Osteoblast (primary cell): ENCODE measurements at regions not wholly inside any gene's neighbourhood (a gene's known extent, or its start where the extent isn't known, plus 50 kb on each side); places are given as distances from the start of the nearest gene placed in this dataset.

Experiments
- DNase-seq: peaks from one replicate; pipeline ENCODE4 v3.0.0; 2011; ENCODE audit warnings: low spot score, mixed read lengths; ENCODE audit not compliant: insufficient read length; ENCODE audit errors: missing footprints
- H2AFZ ChIP-seq: 2 replicates; pipeline ENCODE4 v1.6.0; 2011; ENCODE audit warnings: mild to moderate bottlenecking, low read length
- H3K27ac ChIP-seq: 2 replicates; pipeline ENCODE4 v1.5.1; 2011; ENCODE audit warnings: mild to moderate bottlenecking, low read depth, low read length, moderate library complexity
- H3K27me3 ChIP-seq: 2 replicates; pipeline ENCODE4 v1.6.0; 2012; ENCODE audit warnings: mild to moderate bottlenecking, control low read depth, inconsistent platforms, low read length, moderate library complexity; ENCODE audit not compliant: insufficient read depth
- H3K36me3 ChIP-seq: 2 replicates; pipeline ENCODE4 v1.5.1; 2011; ENCODE audit warnings: mild to moderate bottlenecking, low read length, control low read depth, moderate library complexity; ENCODE audit not compliant: insufficient read depth
- H3K4me1 ChIP-seq: 2 replicates; pipeline ENCODE4 v1.5.1; 2011; ENCODE audit warnings: mild to moderate bottlenecking, low read length, control low read depth, moderate library complexity; ENCODE audit not compliant: insufficient read depth
- H3K4me2 ChIP-seq: 2 replicates; pipeline ENCODE4 v1.6.0; 2011; ENCODE audit warnings: mild to moderate bottlenecking, low read length; ENCODE audit not compliant: insufficient read depth
- H3K4me3 ChIP-seq: fragments of 200-600 bp; sonication (generic); 3 replicates; pipeline ENCODE4 v1.5.1; 2012; ENCODE audit warnings: mild to moderate bottlenecking, low read length, inconsistent platforms; ENCODE audit not compliant: insufficient read depth
- H3K79me2 ChIP-seq: 2 replicates; pipeline ENCODE4 v1.6.0; 2012; ENCODE audit warnings: mild to moderate bottlenecking, low read length, control low read depth, inconsistent platforms; ENCODE audit not compliant: insufficient read depth
- H3K9me3 ChIP-seq: 2 replicates; pipeline ENCODE4 v1.5.1; 2011; ENCODE audit warnings: low read depth, low read length, control low read depth
- H4K20me1 ChIP-seq: 2 replicates; pipeline ENCODE4 v1.6.0; 2012; ENCODE audit warnings: mild to moderate bottlenecking, low read length, control low read depth; ENCODE audit not compliant: insufficient read depth
- TF ChIP-seq, protein P1 (sequence below): IDR thresholded peaks from 2 replicates; pipeline ENCODE4 v1.5.1; 2011; ENCODE audit warnings: mild to moderate bottlenecking, low read depth, low read length, moderate library complexity; ENCODE audit errors: extremely low read depth

DNA sequence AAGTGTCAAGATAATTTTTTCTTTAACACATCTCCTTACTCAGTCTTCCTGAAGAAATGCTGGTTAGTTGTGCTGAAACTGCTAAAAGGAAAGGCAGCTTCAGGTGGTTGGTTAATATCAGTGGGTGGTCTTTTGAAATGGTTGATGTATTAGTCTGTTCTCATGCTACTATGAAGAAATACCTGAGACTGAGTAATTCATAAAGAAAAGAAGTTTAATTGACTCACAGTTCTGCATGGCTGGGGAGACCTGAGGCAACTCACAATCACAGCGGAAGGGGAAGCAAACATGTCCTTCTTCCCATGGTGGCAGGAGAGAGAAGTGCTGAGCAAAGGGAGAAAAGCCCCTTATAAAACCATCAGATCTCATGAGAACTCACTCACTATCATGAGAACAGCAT, 125.9 kb upstream of the CYRIA start:
- H2AFZ ChIP-seq: no peak overlapping the region
- no peak overlapping the region for H3K4me3 ChIP-seq
- no peak overlapping the region for H3K27ac ChIP-seq
- H3K4me2 ChIP-seq: no peak overlapping the region
- H3K79me2 ChIP-seq: no peaks in the 10 kb centered on the region
- H3K9me3 ChIP-seq: no peaks in the 10 kb centered on the region
- H3K4me1 ChIP-seq: no peaks in the 10 kb centered on the region
- H3K27me3 ChIP-seq: no peaks in the 10 kb centered on the region
- no peak for DNase-seq
- H4K20me1 ChIP-seq: no peaks in the 10 kb centered on the region
- no peaks in the 10 kb centered on the region for H3K36me3 ChIP-seq
- TF ChIP-seq, protein P1, sequence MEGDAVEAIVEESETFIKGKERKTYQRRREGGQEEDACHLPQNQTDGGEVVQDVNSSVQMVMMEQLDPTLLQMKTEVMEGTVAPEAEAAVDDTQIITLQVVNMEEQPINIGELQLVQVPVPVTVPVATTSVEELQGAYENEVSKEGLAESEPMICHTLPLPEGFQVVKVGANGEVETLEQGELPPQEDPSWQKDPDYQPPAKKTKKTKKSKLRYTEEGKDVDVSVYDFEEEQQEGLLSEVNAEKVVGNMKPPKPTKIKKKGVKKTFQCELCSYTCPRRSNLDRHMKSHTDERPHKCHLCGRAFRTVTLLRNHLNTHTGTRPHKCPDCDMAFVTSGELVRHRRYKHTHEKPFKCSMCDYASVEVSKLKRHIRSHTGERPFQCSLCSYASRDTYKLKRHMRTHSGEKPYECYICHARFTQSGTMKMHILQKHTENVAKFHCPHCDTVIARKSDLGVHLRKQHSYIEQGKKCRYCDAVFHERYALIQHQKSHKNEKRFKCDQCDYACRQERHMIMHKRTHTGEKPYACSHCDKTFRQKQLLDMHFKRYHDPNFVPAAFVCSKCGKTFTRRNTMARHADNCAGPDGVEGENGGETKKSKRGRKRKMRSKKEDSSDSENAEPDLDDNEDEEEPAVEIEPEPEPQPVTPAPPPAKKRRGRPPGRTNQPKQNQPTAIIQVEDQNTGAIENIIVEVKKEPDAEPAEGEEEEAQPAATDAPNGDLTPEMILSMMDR: no peak

DNA sequence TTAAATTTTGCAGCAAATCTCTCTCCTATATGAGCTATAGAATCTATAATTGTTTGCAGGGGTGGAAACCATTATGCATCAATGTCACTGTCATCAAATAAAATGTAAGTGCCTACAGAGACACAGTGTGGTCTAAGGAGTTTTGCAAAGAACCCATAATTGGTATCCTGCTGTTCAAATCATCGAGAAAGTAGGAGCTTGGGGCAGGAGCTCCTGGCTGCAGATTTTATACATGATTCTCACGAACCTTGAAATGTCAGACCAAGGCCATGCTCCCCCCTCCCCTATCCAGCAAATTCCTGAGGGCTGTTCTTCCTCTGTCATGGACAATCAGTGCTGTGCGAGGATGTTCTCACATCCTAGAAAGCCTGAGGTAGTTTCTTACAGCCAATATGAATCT, 119.5 kb upstream of the CYRIA start:
- TF ChIP-seq, protein P1: no peak
- no peaks in the 10 kb centered on the region for H3K27me3 ChIP-seq
- no peaks in the 10 kb centered on the region for H3K79me2 ChIP-seq
- no peaks in the 10 kb centered on the region for H3K9me3 ChIP-seq
- no peaks in the 10 kb centered on the region for H4K20me1 ChIP-seq
- H3K4me3 ChIP-seq: no peak overlapping the region
- H3K36me3 ChIP-seq: no peaks in the 10 kb centered on the region
- no peak overlapping the region for H3K27ac ChIP-seq
- no peak overlapping the region for H2AFZ ChIP-seq
- H3K4me1 ChIP-seq: no peaks in the 10 kb centered on the region
- DNase-seq: no peak
- no peak overlapping the region for H3K4me2 ChIP-seq

DNA sequence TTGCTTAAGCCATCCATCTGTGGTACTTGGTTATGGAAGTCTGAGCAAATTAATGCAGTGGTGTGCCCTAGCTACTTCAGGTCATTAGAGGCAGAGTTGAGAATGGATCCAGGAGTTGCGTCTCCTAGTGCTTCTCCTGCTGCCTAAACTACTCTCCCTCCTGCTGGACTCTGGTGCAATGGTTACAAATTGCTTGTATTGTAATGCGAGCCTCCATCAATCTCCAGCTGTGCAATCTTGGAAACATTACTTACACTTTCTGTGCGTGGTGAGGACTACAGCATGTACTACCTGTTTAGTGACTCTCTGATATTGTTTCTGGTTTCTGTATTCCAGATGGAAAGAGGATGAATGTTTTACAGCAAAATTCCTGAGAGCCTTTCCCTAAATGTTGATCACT, 119.0 kb upstream of the CYRIA start:
- TF ChIP-seq, protein P1: no peak
- Histone ChIP-seq H3K4me2 (no peak overlapping the region), H2AFZ (no peak overlapping the region), H3K27ac (no peak overlapping the region), H3K4me3 (no peak overlapping the region), H3K4me1 (no peaks in the 10 kb centered on the region), H3K36me3 (no peaks in the 10 kb centered on the region), H3K27me3 (no peaks in the 10 kb centered on the region), H4K20me1 (no peaks in the 10 kb centered on the region), H3K79me2 (no peaks in the 10 kb centered on the region), H3K9me3 (no peaks in the 10 kb centered on the region)
- DNase-seq: no peak

DNA sequence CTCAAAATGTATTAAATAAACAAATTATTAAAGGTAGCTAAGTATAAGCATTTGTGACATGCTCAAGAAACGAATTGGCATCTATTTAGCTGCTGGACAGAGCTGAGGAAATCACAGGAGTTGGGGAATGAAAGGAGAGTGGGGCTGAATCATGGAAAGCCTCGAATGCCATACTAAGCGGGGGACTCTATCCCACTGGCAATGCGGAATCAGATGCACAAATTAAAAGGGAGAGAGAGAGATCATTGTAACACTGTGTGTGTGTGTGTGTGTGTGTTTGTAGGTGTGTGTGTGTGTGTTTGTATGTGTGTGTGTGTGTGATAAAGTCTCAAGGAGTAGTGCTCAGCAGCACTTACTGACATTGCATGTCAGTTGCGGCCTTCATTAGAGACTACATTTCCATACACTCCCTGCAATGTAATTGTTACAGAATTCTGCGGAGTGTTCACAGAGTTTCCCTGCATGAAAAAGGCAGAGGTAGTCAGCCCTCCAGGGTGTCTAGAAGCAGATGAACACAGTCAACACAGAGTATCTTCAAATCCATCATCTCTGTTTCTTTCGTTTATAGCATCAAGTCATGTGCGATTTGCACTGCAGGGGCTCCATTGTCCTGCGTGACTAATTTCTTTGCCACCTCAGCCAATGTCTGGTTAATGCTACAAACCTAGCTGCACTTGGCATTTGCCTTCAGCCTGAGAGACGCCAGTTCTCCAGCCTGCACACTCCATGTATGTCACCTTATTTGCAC, 111.7 kb upstream of the CYRIA start:
- TF ChIP-seq, protein P1: no peak
- H3K4me2 ChIP-seq: no peak overlapping the region
- no peaks in the 10 kb centered on the region for H3K79me2 ChIP-seq
- H3K27ac ChIP-seq: no peak overlapping the region
- no peak for DNase-seq
- H3K4me1 ChIP-seq: no peaks in the 10 kb centered on the region
- no peak overlapping the region for H2AFZ ChIP-seq
- H3K27me3 ChIP-seq: no peaks in the 10 kb centered on the region
- H3K36me3 ChIP-seq: no peaks in the 10 kb centered on the region
- H3K4me3 ChIP-seq: no peak overlapping the region
- no peaks in the 10 kb centered on the region for H4K20me1 ChIP-seq
- H3K9me3 ChIP-seq: no peaks in the 10 kb centered on the region
